ENCODE measurements at regions not wholly inside any gene's neighbourhood (a gene's known extent, or its start where the extent isn't known, plus 50 kb on each side); places are given as distances from the start of the nearest gene placed in this dataset.

GRCh38 chr2:191565120-191565519 is 112.8 kb upstream of the NABP1 start:
- DNase-seq = no peak

GRCh38 chr2:191565647-191566198 is 112.2 kb upstream of the NABP1 start:
- DNase-seq = no peak

- peak; percentile 62 for DNase-seq
These were observed 111.6 kb upstream of the NABP1 start for GRCh38 chr2:191566344-191566743.

GRCh38 chr2:191567206-191567605 is 110.7 kb upstream of the NABP1 start:
- DNase-seq = no peak

- DNase-seq = no peak
These were observed 108.9 kb upstream of the NABP1 start for GRCh38 chr2:191569025-191569424.

GRCh38 chr2:191571163-191571769 is 106.7 kb upstream of the NABP1 start:
- DNase-seq = no peak

- no peak for DNase-seq
These were observed 105.6 kb upstream of the NABP1 start for GRCh38 chr2:191572319-191572718.

GRCh38 chr2:191573216-191573615 is 104.7 kb upstream of the NABP1 start:
- no peak for DNase-seq

- no peak for DNase-seq
These were observed 103.7 kb upstream of the NABP1 start for GRCh38 chr2:191574232-191574631.

GRCh38 chr2:191577605-191578004 is 100.3 kb upstream of the NABP1 start:
- no peak for DNase-seq

GRCh38 chr2:191578031-191578430 is 99.9 kb upstream of the NABP1 start:
- no peak for DNase-seq

GRCh38 chr2:191580581-191580980 is 97.4 kb upstream of the NABP1 start:
- no peak for DNase-seq

GRCh38 chr2:191581003-191581402 is 96.9 kb upstream of the NABP1 start:
- no peak for DNase-seq

GRCh38 chr2:191582355-191582754 is 95.6 kb upstream of the NABP1 start:
- DNase-seq = no peak

- DNase-seq = no peak
These were observed 86.9 kb upstream of the NABP1 start for GRCh38 chr2:191591025-191591424.

- no peak for DNase-seq
These were observed 84.1 kb upstream of the NABP1 start for GRCh38 chr2:191593622-191594385.

GRCh38 chr2:191597186-191597751 is 80.7 kb upstream of the NABP1 start:
- no peak for DNase-seq

- DNase-seq = no peak
These were observed 79.6 kb upstream of the NABP1 start for GRCh38 chr2:191598296-191598695.

GRCh38 chr2:191601060-191601459 is 76.9 kb upstream of the NABP1 start:
- DNase-seq = no peak

- DNase-seq = no peak
These were observed 73.8 kb upstream of the NABP1 start for GRCh38 chr2:191604154-191604553.

GRCh38 chr2:191607096-191607495 is 70.8 kb upstream of the NABP1 start:
- no peak for DNase-seq

GRCh38 chr2:191610756-191611155 is 67.2 kb upstream of the NABP1 start:
- no peak for DNase-seq

- DNase-seq = no peak
These were observed 66.3 kb upstream of the NABP1 start for GRCh38 chr2:191611614-191612013.

GRCh38 chr2:191612496-191612895 is 65.4 kb upstream of the NABP1 start:
- DNase-seq = no peak
